IMR-90 (cell line): ENCODE measurements at regions not wholly inside any gene's neighbourhood (a gene's known extent, or its start where the extent isn't known, plus 50 kb on each side); places are given as distances from the start of the nearest gene placed in this dataset.

Experiments used
- ATAC-seq: fragments of 200-7000 bp; cut with Tn5 transposase; 2 replicates; pipeline ENCODE4 v1.9.1; 2020; ENCODE audit warnings: low read depth, mild to moderate bottlenecking, moderate library complexity
- BruUV-seq: library from RNA; stranded (reverse); fragments of 400-500 nt; replicated peaks from 2 replicates; lab custom pipeline; 2021; lab: Mats Ljungman, UMichigan
- CTCF ChIA-PET: fragments of 300-600 bp; formaldehyde crosslinking; extraction: SDS; loops from one replicate; lab custom pipeline; 2021; ENCODE audit warnings: antibody characterized with exemption; lab: Yijun Ruan, JAX
- POLR2A ChIA-PET: fragments of 300-600 bp; sonication (Branson Sonifier 250); formaldehyde crosslinking; loops from one replicate; lab custom pipeline; 2022; ENCODE audit warnings: antibody characterized with exemption; ENCODE audit not compliant: unreplicated experiment; lab: Charles Lee
- DNase-seq: peaks from one replicate; pipeline ENCODE4 v3.0.0; 2013
- H2AFZ ChIP-seq: replicated peaks from 2 replicates; pipeline ENCODE3; 2013; ENCODE audit warnings: low read length, mild to moderate bottlenecking; ENCODE audit not compliant: poor library complexity
- H2AK5ac ChIP-seq: 2 replicates; pipeline ENCODE4 v1.6.1; 2013; ENCODE audit warnings: low read depth, low read length, inconsistent platforms
- H2AK9ac ChIP-seq: replicated peaks from 2 replicates; pipeline ENCODE3; 2013; ENCODE audit warnings: mild to moderate bottlenecking, low read depth, low read length, moderate library complexity; ENCODE audit not compliant: poor library complexity
- H2BK120ac ChIP-seq: 2 replicates; pipeline ENCODE4 v1.6.1; 2013; ENCODE audit warnings: low read depth, low read length, inconsistent platforms
- H2BK15ac ChIP-seq: 3 replicates; pipeline ENCODE4 v1.6.1; 2013; ENCODE audit warnings: low read depth, low read length, inconsistent platforms
- H2BK20ac ChIP-seq: 2 replicates; pipeline ENCODE4 v1.6.1; 2013; ENCODE audit warnings: low read depth, mild to moderate bottlenecking, inconsistent platforms, low read length, moderate library complexity
- H2BK5ac ChIP-seq: 2 replicates; pipeline ENCODE4 v1.6.1; 2013; ENCODE audit warnings: mild to moderate bottlenecking, low read depth, low read length, inconsistent platforms; ENCODE audit not compliant: poor library complexity, severe bottlenecking
- H3K14ac ChIP-seq: replicated peaks from 2 replicates; pipeline ENCODE4 v1.6.1; 2013; ENCODE audit warnings: low read depth, low read length, inconsistent platforms
- H3K18ac ChIP-seq: 2 replicates; pipeline ENCODE4 v1.6.1; 2013; ENCODE audit warnings: low read depth, low read length, control low read depth
- H3K23ac ChIP-seq: 2 replicates; pipeline ENCODE4 v1.6.1; 2013; ENCODE audit warnings: low read depth, low read length, inconsistent platforms
- H3K27ac ChIP-seq: 2 replicates; pipeline ENCODE4 v1.5.1; 2013; ENCODE audit warnings: mild to moderate bottlenecking, control low read depth, low read length; ENCODE audit not compliant: insufficient read depth
- H3K27me3 ChIP-seq: 2 replicates; pipeline ENCODE4 v1.6.1; 2013; ENCODE audit warnings: low read length; ENCODE audit not compliant: control insufficient read depth, insufficient read depth
- H3K36me3 ChIP-seq: 2 replicates; pipeline ENCODE4 v1.6.1; 2013; ENCODE audit warnings: low read length, mixed read lengths; ENCODE audit not compliant: control insufficient read depth, insufficient read depth
- H3K4ac ChIP-seq: 2 replicates; pipeline ENCODE4 v1.6.1; 2013; ENCODE audit warnings: low read depth, low read length, inconsistent platforms
- H3K4me1 ChIP-seq: 2 replicates; pipeline ENCODE4 v1.6.1; 2013; ENCODE audit warnings: low read length, mixed read lengths; ENCODE audit not compliant: control insufficient read depth, insufficient read depth
- H3K4me2 ChIP-seq: 2 replicates; pipeline ENCODE4 v1.6.1; 2013; ENCODE audit warnings: low read depth, mild to moderate bottlenecking, control low read depth, low read length, moderate library complexity
- H3K4me3 ChIP-seq: 2 replicates; pipeline ENCODE4 v1.5.1; 2013; ENCODE audit warnings: low read depth, mild to moderate bottlenecking, control low read depth, low read length, moderate library complexity; ENCODE audit not compliant: insufficient read depth
- H3K56ac ChIP-seq: 2 replicates; pipeline ENCODE4 v1.6.1; 2013; ENCODE audit warnings: low read length, inconsistent platforms; ENCODE audit not compliant: insufficient read depth; ENCODE audit errors: extremely low read depth
- H3K79me1 ChIP-seq, 2 experiments: 2 replicates each; pipeline ENCODE4 v1.6.1; 2013; ENCODE audit warnings: low read length in 2 of 2, inconsistent platforms in 1 of 2, low read depth in 1 of 2
- H3K9ac ChIP-seq: 2 replicates; pipeline ENCODE4 v1.6.1; 2013; ENCODE audit warnings: low read depth, low read length, control low read depth
- H3K9me1 ChIP-seq: 2 replicates; pipeline ENCODE4 v1.6.1; 2013; ENCODE audit warnings: low read length, inconsistent platforms; ENCODE audit not compliant: insufficient read depth
- H3K9me3 ChIP-seq: 2 replicates; pipeline ENCODE4 v1.6.1; 2013; ENCODE audit warnings: low read length; ENCODE audit not compliant: control insufficient read depth, insufficient read depth
- H4K20me1 ChIP-seq: 2 replicates; pipeline ENCODE4 v1.6.1; 2013; ENCODE audit warnings: low read length, inconsistent platforms; ENCODE audit not compliant: insufficient read depth
- H4K5ac ChIP-seq: 2 replicates; pipeline ENCODE4 v1.6.1; 2013; ENCODE audit warnings: mild to moderate bottlenecking, low read depth, low read length, control low read depth
- H4K8ac ChIP-seq, 2 experiments: 2 replicates each; pipeline ENCODE4 v1.6.1; 2013; ENCODE audit warnings: low read depth in 2 of 2, low read length in 2 of 2, control low read depth in 1 of 2, inconsistent platforms in 1 of 2
- H4K91ac ChIP-seq: 2 replicates; pipeline ENCODE4 v1.6.1; 2013; ENCODE audit warnings: low read depth, low read length, inconsistent platforms; ENCODE audit not compliant: insufficient read depth
- BHLHE40 ChIP-seq: fragments of 150-350 bp; IDR thresholded peaks from 2 replicates; pipeline ENCODE4 v1.6.1; 2016; ENCODE audit warnings: mild to moderate bottlenecking, low read depth, low read length
- CEBPB ChIP-seq: IDR thresholded peaks from 2 replicates; pipeline ENCODE4 v1.6.1; 2012; ENCODE audit warnings: low read depth, low read length, improper control_type of control experiment
- CTCF ChIP-seq: conservative IDR thresholded peaks from 2 replicates; pipeline ENCODE4 v1.5.1; 2012; ENCODE audit warnings: mild to moderate bottlenecking, low read depth, low read length, improper control_type of control experiment
- FOS ChIP-seq: fragments of 150-350 bp; IDR thresholded peaks from 2 replicates; pipeline ENCODE4 v1.6.1; 2016; ENCODE audit warnings: low read depth, low read length
- MAFK ChIP-seq: IDR thresholded peaks from 2 replicates; pipeline ENCODE4 v1.6.1; 2012; ENCODE audit warnings: low read depth, low read length, improper control_type of control experiment
- MAZ ChIP-seq: IDR thresholded peaks from 2 replicates; pipeline ENCODE4 v1.6.1; 2012; ENCODE audit warnings: low read depth, mild to moderate bottlenecking, low read length, improper control_type of control experiment, moderate library complexity, borderline replicate concordance
- MXI1 ChIP-seq: IDR thresholded peaks from 2 replicates; pipeline ENCODE4 v1.6.1; 2012; ENCODE audit warnings: low read depth, mild to moderate bottlenecking, low read length, moderate library complexity, borderline replicate concordance
- NFE2L2 ChIP-seq: fragments of 150-350 bp; IDR thresholded peaks from 2 replicates; pipeline ENCODE4 v1.6.1; 2016; ENCODE audit warnings: low read depth, mild to moderate bottlenecking, low read length
- POLR2A ChIP-seq: IDR thresholded peaks from 2 replicates; pipeline ENCODE4 v1.6.1; 2012; ENCODE audit warnings: mild to moderate bottlenecking, low read depth, low read length
- RAD21 ChIP-seq: IDR thresholded peaks from 2 replicates; pipeline ENCODE4 v1.6.1; 2012; ENCODE audit warnings: low read length, improper control_type of control experiment
- RCOR1 ChIP-seq: IDR thresholded peaks from 2 replicates; pipeline ENCODE4 v1.6.1; 2012; ENCODE audit warnings: mild to moderate bottlenecking, low read length, improper control_type of control experiment; ENCODE audit not compliant: insufficient replicate concordance
- RFX5 ChIP-seq: IDR thresholded peaks from 2 replicates; pipeline ENCODE4 v1.8.0; 2012; ENCODE audit warnings: low read depth, mild to moderate bottlenecking, low read length, moderate library complexity
- SMC3 ChIP-seq: fragments of 150-350 bp; IDR thresholded peaks from 2 replicates; pipeline ENCODE4 v1.6.1; 2016; ENCODE audit warnings: low read depth, mild to moderate bottlenecking, antibody characterized with exemption, low read length, moderate library complexity
- WGBS, 2 experiments: methylation state at CpG; one replicate each; pipeline versions ENCODE4 v1.1.5 to v1.1.7; 2013; ENCODE audit warnings: missing lambda C conversion rate in 2 of 2; ENCODE audit not compliant: insufficient read length in 1 of 2; ENCODE audit errors: extremely low coverage in 2 of 2; 5-methylcytosine and 5-hydroxymethylcytosine counted together
- dilution Hi-C: fragments of 300-500 bp; cut with HindIII; formaldehyde crosslinking; loops from one replicate; pipeline ENCODE4 v1.14.3; 2018; ENCODE audit warnings: low sequenced_read_pairs; ENCODE audit not compliant: unreplicated experiment
- in situ Hi-C: fragments of 300-500 bp; cut with MboI; formaldehyde crosslinking; loops from 3 replicates; pipeline ENCODE4 v1.14.3; 2019; ENCODE audit warnings: low sequenced_read_pairs, inconsistent platforms, mixed read lengths
- intact Hi-C: fragments of 100-400 bp; cut with micrococcal nuclease; formaldehyde crosslinking; loops from 2 replicates; pipeline ENCODE4 v1.10.0; 2022
- TF ChIP-seq, protein P1 (sequence below): fragments of 150-350 bp; IDR thresholded peaks from 2 replicates; pipeline ENCODE4 v1.6.1; 2017; ENCODE audit warnings: mild to moderate bottlenecking, antibody characterized with exemption, low read length, low read depth
- TF ChIP-seq, protein P2 (sequence below): fragments of 150-350 bp; IDR thresholded peaks from 2 replicates; pipeline ENCODE4 v1.6.1; 2016; ENCODE audit warnings: low read depth, mild to moderate bottlenecking, low read length, moderate library complexity, borderline replicate concordance

GRCh38 chr18:78818961-78819360 is 160.7 kb upstream of the SALL3 start:
- H2AK5ac ChIP-seq = no peak overlapping the region
- no peak for ATAC-seq
- BruUV-seq = no TSS peak

More at GRCh38 chr18:78818961-78819360, 160.7 kb upstream of the SALL3 start:
- no peak overlapping the region for H3K14ac ChIP-seq
- TF ChIP-seq, protein P1, sequence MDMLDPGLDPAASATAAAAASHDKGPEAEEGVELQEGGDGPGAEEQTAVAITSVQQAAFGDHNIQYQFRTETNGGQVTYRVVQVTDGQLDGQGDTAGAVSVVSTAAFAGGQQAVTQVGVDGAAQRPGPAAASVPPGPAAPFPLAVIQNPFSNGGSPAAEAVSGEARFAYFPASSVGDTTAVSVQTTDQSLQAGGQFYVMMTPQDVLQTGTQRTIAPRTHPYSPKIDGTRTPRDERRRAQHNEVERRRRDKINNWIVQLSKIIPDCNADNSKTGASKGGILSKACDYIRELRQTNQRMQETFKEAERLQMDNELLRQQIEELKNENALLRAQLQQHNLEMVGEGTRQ = no peak
- no peak for TF ChIP-seq RAD21
- TF ChIP-seq MAFK = no peak
- TF ChIP-seq NFE2L2 = no peak
- no peak for TF ChIP-seq RCOR1
- TF ChIP-seq FOS = no peak
- no peak for TF ChIP-seq BHLHE40
- TF ChIP-seq POLR2A = no peak
- TF ChIP-seq RFX5 = no peak
- TF ChIP-seq MXI1 = no peak
- TF ChIP-seq, protein P2, sequence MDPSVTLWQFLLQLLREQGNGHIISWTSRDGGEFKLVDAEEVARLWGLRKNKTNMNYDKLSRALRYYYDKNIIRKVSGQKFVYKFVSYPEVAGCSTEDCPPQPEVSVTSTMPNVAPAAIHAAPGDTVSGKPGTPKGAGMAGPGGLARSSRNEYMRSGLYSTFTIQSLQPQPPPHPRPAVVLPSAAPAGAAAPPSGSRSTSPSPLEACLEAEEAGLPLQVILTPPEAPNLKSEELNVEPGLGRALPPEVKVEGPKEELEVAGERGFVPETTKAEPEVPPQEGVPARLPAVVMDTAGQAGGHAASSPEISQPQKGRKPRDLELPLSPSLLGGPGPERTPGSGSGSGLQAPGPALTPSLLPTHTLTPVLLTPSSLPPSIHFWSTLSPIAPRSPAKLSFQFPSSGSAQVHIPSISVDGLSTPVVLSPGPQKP = no peak
- TF ChIP-seq CTCF = no peak
- no peak for TF ChIP-seq MAZ
- no peak for TF ChIP-seq SMC3
- TF ChIP-seq CEBPB = no peak
- no peak overlapping the region for H3K23ac ChIP-seq
- no CpG with 5 or more reads among the region's 2 CpGs for WGBS, 2 experiments
- no peak overlapping the region for H2AK9ac ChIP-seq
- H3K9me3 ChIP-seq = peaks cover 43% of the 10 kb centered on the region
- no peak overlapping the region for H3K4ac ChIP-seq
- no peak overlapping the region for H2BK5ac ChIP-seq
- H3K56ac ChIP-seq = no peak overlapping the region
- no peak for DNase-seq
- H3K36me3 ChIP-seq = no peaks in the 10 kb centered on the region
- no peak overlapping the region for H3K9ac ChIP-seq
- no peak overlapping the region for H2BK15ac ChIP-seq
- H4K5ac ChIP-seq = no peak overlapping the region
- no peaks in the 10 kb centered on the region for H3K9me1 ChIP-seq
- H2AFZ ChIP-seq = no peak overlapping the region
- no peaks in the 10 kb centered on the region for H4K20me1 ChIP-seq
- no peak overlapping the region for H3K18ac ChIP-seq
- intact Hi-C loops (no loop called here), dilution Hi-C loops (no loop called here), in situ Hi-C loops (no loop called here)
- no peaks in the 10 kb centered on the region for H3K79me1 ChIP-seq
- H2BK120ac ChIP-seq = no peak overlapping the region
- CTCF ChIA-PET = no interaction called here
- H2BK20ac ChIP-seq = no peak overlapping the region
- H3K4me3 ChIP-seq = no peak overlapping the region
- H4K8ac ChIP-seq = no peak overlapping the region
- POLR2A ChIA-PET = no interaction called here
- H3K27me3 ChIP-seq = no peaks in the 10 kb centered on the region
- no peak overlapping the region for H4K91ac ChIP-seq
- no peak overlapping the region for H3K4me2 ChIP-seq
- no peak overlapping the region for H3K27ac ChIP-seq
- H3K4me1 ChIP-seq = no peaks in the 10 kb centered on the region
